Left lung (tissue), 4 donors: ENCODE measurements at regions not wholly inside any gene's neighbourhood (a gene's known extent, or its start where the extent isn't known, plus 50 kb on each side); places are given as distances from the start of the nearest gene placed in this dataset.

ENCODE experiments used
- ATAC-seq: fragments of 200-7000 bp; cut with Tn5 transposase; one replicate; pipeline ENCODE4 v1.9.1; 2020; ENCODE audit warnings: moderate library complexity
- DNase-seq, 4 donors: peaks; one replicate each; pipeline ENCODE4 v3.0.0-alpha.2; 2013 to 2020
- H3K27ac ChIP-seq, 2 donors: fragments of 200-600 bp; sonication (generic) in 1 of 2; one replicate each; pipeline versions ENCODE4 v1.5.0 to v1.8.0; 2020 to 2021
- H3K27me3 ChIP-seq, 2 donors: fragments of 200-600 bp; sonication (generic) in 1 of 2; one replicate each; pipeline versions ENCODE4 v1.5.0 to v1.8.0; 2020 to 2021
- H3K36me3 ChIP-seq, 2 donors: fragments of 200-600 bp; sonication (generic) in 1 of 2; one replicate each; pipeline versions ENCODE4 v1.5.0 to v1.8.0; 2020 to 2021
- H3K4me1 ChIP-seq, 2 donors: fragments of 200-600 bp; one replicate each; pipeline ENCODE4 v1.8.0; 2021
- H3K4me3 ChIP-seq, 2 donors: fragments of 200-600 bp; sonication (generic) in 1 of 2; one replicate each; pipeline versions ENCODE4 v1.5.0 to v1.8.0; 2020 to 2021; ENCODE audit warnings: mild to moderate bottlenecking in 1 of 2
- H3K9me3 ChIP-seq, 2 donors: fragments of 200-600 bp; sonication (generic) in 1 of 2; one replicate each; pipeline versions ENCODE4 v1.5.0 to v1.8.0; 2020 to 2021
- intact Hi-C, 2 donors: fragments of 100-400 bp; cut with DNase I; formaldehyde crosslinking; loops; one replicate each; pipeline versions ENCODE4 v1.11.2 to v1.14.2; 2022
- TF ChIP-seq, protein P1 (sequence below), 2 donors: fragments of 200-600 bp; sonication (generic) in 1 of 2; IDR thresholded peaks; one replicate each; pipeline versions ENCODE4 v1.5.0 to v1.8.0; 2021; ENCODE audit warnings: antibody characterized with exemption in 2 of 2
- donor health status: DM: no; HTN: yes; CAD: no.
- donor health status: DM: no; HTN: no; CAD: no.

DNA sequence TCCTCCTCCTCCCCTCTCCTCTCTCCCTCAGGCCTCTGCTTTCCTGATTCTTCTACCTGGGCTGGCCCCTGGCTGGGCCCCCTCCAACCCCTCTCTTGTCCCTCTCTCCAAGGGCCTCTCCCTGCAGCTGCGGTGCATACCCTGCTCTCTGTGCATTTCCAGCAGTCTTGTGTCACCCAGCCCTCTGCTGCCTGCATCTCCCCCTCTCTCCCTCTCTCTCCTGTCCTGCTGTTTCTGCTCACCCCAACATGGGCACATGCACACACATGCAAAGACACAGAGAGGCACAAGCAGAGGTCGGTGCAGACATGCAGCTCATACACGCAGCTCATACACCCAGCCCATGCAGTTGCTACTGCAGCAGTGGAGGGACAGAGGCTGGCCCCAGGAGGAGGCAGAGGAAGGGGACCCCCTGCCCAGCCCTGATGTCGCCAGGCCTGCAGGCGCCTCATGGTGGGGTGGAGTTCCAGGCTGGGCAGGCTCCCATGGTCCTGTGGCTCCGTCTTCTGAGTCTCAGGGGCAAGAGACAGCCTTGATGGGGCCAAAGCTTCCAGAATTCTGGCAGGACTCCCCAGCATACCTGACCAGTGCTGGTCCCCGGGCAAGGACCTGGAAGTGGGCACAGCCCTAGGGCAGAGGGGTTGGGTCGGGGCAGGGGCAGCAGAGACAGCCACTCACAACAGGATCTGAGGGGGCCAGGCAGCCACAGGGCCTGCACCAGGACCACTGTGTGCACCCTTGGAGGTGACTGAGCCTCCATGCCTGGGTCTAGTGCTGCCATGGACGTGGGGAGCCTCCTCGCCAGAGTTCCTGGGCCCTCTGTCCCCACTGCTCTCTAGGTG, 216.9 kb downstream of the C9orf50 start:
- Histone ChIP-seq H3K36me3 (no peaks in the 10 kb centered on the region), H3K4me1 (peaks cover 4 to 5% of the 10 kb centered on the region in 2 donors), H3K27me3 (no peaks in the 10 kb centered on the region), H3K27ac (no peak overlapping the region), H3K4me3 (no peak overlapping the region), H3K9me3 (no peaks in the 10 kb centered on the region)
- intact Hi-C loops: no loop called here
- TF ChIP-seq, protein P1, sequence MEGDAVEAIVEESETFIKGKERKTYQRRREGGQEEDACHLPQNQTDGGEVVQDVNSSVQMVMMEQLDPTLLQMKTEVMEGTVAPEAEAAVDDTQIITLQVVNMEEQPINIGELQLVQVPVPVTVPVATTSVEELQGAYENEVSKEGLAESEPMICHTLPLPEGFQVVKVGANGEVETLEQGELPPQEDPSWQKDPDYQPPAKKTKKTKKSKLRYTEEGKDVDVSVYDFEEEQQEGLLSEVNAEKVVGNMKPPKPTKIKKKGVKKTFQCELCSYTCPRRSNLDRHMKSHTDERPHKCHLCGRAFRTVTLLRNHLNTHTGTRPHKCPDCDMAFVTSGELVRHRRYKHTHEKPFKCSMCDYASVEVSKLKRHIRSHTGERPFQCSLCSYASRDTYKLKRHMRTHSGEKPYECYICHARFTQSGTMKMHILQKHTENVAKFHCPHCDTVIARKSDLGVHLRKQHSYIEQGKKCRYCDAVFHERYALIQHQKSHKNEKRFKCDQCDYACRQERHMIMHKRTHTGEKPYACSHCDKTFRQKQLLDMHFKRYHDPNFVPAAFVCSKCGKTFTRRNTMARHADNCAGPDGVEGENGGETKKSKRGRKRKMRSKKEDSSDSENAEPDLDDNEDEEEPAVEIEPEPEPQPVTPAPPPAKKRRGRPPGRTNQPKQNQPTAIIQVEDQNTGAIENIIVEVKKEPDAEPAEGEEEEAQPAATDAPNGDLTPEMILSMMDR (IDR thresholded peaks at IDR 0.05): no peak
- ATAC-seq (no peak), DNase-seq (peak in 1 of 4 donors; percentile 55)

DNA sequence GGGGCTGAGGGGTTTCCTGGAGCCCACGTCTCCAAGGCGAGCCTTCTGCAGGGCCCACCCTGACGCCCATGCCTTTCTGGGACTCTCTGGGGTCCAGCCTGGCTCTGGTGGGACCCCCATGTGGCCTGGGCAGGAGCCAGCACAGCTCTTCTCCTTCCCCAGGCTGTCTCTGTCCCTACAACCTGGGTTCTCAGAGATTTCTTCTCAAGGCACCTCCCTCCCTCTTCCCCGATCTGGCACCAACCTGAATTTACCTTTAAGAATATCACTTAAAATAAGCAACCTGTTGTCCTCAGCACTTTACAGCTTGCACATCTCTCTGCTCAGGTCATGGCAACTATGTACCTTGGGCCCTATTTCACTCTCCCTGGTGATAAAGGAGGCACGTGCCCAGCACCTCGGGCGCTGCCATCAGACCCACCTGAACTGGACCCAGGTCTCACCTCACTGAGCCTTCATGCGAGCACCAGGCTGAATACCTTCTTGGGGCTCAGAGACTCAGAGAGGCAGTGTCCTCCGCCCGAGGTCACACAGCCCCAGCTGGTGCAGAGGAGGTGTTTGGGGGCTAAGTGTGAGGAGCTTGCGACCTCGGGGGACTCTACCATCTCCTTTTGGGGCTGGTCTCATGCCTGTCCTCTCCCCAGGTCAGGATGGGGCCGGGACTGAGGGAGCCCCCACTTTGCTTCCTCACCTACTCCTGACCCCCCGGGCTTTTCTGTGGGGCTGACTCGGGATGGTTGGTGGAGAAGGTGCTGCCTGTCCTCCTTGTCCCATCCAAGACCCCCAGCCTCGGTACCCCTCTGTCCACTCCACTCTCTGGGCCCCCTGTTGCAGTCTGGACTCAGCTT, 217.7 kb downstream of the C9orf50 start:
- no peak overlapping the region for H3K4me3 ChIP-seq
- no peak overlapping the region for H3K27ac ChIP-seq
- no peaks in the 10 kb centered on the region for H3K27me3 ChIP-seq
- intact Hi-C loops: no loop called here
- H3K36me3 ChIP-seq: no peaks in the 10 kb centered on the region
- no peaks in the 10 kb centered on the region for H3K9me3 ChIP-seq
- no peak for ATAC-seq
- DNase-seq: peak in 1 of 4 donors; percentile 51
- H3K4me1 ChIP-seq: peaks cover 4 to 5% of the 10 kb centered on the region in 2 donors
- TF ChIP-seq, protein P1 (IDR thresholded peaks at IDR 0.05): no peak

DNA sequence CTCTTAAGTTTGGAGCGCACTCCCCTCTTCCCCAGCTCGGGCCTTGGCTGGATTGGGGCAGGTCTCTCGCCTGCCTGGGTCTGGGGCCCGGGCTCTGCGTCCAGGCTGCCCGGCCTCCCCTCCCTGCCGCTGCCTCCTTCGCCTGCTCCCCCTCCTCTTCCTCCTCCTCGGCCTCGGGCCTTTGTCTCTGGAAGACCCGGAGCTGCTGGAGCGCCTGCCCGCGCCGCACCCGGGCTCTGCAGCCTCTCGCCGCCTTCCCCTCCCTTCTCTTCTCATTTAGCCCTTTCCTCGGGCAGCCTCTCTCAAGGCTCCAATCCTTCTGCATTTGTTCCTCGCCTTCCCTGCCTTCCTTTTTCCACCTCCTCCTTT, 218.5 kb downstream of the C9orf50 start:
- no peak for ATAC-seq
- intact Hi-C loops: no loop called here
- Histone ChIP-seq H3K9me3 (no peaks in the 10 kb centered on the region), H3K27me3 (no peaks in the 10 kb centered on the region), H3K27ac (peak overlapping the region in 1 of 2 donors; percentile 68), H3K4me3 (no peak overlapping the region), H3K4me1 (peaks cover 4 to 5% of the 10 kb centered on the region in 2 donors), H3K36me3 (no peaks in the 10 kb centered on the region)
- TF ChIP-seq, protein P1 (IDR thresholded peaks at IDR 0.05): no peak
- DNase-seq: peak in 1 of 4 donors; percentile 67

DNA sequence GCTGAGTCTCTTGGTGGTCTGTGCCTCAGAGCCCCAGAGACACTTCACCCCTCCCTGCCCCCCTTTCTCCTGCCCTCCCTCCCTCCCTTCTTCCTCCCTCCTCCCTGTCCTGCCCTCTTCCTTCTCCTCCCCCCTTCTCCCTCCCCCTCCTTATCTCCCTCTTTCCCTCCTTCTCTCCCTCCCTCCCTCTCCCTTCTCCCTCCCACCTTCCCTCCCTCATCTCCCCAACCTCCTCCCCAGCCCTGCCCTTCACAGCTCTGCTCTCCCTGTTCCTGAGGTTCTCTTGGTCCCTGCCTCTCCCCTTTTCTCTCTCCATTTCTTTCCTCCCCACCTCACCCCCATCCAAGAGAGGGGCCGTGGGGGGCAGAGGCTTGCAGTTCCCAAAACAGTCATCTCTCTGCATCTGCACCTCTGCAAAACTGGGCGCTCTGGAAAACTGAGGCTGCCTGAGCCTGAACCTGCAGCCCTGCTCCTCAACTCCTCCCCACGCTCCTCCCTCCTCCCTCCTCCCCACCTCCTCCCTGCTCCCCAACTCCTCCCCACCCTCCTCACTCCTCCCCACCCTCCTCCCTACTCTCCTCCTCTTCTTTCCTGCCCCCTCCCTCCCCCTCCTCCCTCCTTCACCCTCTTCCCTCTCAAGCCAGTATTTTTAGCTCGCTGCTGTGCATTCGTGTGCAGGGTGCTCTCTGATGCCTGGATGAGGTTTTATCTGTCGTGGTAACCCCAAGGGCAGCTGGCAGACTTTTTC, 219.1 kb downstream of the C9orf50 start:
- no peaks in the 10 kb centered on the region for H3K36me3 ChIP-seq
- peak overlapping the region in 1 of 2 donors; percentile 68 for H3K27ac ChIP-seq
- H3K4me1 ChIP-seq: peaks cover 4 to 5% of the 10 kb centered on the region in 2 donors
- intact Hi-C loops: no loop called here
- peak in 2 of 4 donors; percentile 29 to 64 for DNase-seq
- no peaks in the 10 kb centered on the region for H3K9me3 ChIP-seq
- no peaks in the 10 kb centered on the region for H3K27me3 ChIP-seq
- ATAC-seq: peak; percentile 12
- TF ChIP-seq, protein P1 (IDR thresholded peaks at IDR 0.05): no peak
- no peak overlapping the region for H3K4me3 ChIP-seq
